Stimulated activated CD4-positive, alpha-beta T cell treated with anti-CD3 and anti-CD28 coated beads, Interleukin-15, amount 100 ng/mL, for 24 hours (primary cell): ENCODE measurements at regions not wholly inside any gene's neighbourhood (a gene's known extent, or its start where the extent isn't known, plus 50 kb on each side); places are given as distances from the start of the nearest gene placed in this dataset.
"Not testable (repeated sequence)": the region's sequence is repeated elsewhere in the genome, so short reads cannot be mapped to it uniquely, and the experiment has no call there.

ENCODE experiments used
- DNase-seq: peaks from one replicate; pipeline ENCODE4 v3.0.0-alpha.2; 2020

DNA sequence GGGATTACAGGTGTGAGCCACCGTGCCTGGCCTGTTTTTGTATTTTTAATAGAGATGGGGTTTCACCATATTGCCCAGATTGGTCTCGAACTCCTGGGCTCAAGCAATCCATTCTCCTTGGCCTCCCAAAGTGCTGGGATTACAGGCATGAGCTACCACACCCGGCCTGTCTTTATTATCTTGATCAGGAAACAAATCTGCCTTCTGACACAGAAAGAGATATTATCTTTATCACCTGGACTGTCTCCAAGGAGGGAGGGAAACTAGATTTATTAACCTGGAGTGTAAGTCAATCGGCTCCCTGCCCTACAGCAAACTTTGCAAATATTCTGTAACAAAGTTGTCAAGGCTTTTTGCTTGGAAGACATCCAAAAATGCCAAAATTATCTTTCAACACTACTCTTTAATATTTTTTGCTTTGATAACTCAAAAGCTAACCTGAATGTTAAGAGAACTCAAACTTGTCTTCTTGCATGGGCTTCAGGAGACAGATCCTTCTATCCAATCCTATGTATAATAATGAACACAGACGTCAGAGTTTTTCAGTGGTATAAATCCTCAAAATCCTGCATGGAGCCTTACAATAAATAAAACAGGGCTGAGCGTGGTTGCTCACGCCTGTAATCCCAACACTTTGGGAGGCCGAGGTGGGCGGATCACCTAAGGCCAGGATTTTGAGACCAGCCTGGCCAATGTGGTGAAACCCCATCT lies 85.0 kb upstream of the LOC128125822 start:
- DNase-seq: no peak

GRCh38 chr6:63491119-63491518 lies 81.2 kb upstream of the LOC128125822 start:
- DNase-seq: no peak

DNA sequence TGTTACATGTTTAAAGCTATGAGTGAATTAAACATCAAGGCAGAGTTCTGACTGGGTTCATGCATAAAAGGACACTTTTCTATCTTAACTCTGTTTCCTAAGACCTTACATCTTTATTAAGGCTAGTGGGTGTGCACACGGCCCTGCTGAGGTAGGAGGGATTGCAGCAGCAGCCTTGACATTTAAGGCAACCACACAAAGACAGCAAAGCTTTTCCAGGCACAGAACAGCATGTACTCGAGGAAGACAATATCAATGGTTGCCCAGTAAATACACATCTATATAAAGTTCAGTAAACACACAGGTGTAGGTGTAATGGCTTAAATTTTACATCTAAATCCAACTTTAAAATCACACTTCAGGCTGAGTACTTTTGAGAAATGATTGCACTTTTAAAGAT lies 79.8 kb upstream of the LOC128125822 start:
- no peak for DNase-seq

DNA sequence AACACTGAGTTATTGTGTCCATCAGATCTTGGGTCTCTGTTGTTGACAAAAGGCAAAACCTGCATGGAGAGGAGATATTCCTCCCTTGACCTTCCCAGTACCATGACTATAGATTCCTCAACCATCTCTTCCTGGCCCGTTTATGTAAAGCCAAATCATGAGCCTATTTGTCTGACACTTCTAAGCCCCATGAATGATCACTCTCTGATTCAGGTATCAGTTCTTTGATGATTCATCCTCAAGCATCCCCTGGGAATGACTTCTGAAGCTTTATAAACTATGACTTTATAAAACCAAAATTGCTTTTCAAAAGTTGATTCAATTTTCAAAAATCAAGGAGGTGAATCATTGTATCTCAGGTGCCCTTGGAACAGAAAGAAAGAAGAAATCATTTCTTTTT lies 78.7 kb upstream of the LOC128125822 start:
- DNase-seq: no peak

DNA sequence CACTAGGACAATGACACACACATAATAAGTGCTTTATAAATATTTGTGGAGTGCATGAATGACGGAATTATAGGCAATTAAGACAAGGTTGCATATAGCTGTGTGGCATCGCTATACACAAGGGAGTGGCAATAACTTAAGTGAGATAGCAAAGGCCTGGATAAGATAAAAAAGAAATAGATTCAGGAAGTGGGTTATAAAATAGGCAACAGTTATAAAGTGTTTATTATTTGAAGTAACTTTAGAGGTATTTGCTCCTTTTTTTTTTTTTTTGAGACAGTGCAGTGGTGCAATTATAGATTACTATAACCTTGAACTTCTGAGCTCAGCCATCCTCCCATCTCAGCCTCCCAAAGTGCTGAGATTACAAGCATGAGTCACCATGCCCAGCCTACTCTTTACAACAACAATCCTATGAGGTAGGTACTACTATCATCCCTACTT lies 75.9 kb upstream of the LOC128125822 start:
- no peak for DNase-seq

DNA sequence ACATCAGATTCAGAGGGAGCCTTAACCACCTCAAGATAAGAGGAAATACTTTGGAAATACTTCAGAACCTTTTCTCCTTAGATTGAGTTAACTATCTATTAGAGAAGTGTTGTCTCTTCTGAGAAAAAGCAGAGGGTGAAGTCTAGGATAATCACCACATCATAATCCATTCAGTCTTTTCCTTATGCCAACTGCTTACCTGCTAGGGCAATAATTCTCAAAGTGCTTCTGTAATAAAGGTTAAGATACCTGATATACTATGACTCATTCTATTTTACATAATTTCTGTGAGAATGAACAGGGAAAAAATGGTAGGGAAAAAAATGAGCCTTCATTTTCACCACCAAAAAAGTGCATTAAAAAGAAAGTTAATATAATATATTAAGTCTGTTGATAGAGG lies 70.1 kb upstream of the LOC128125822 start:
- DNase-seq: no peak

DNA sequence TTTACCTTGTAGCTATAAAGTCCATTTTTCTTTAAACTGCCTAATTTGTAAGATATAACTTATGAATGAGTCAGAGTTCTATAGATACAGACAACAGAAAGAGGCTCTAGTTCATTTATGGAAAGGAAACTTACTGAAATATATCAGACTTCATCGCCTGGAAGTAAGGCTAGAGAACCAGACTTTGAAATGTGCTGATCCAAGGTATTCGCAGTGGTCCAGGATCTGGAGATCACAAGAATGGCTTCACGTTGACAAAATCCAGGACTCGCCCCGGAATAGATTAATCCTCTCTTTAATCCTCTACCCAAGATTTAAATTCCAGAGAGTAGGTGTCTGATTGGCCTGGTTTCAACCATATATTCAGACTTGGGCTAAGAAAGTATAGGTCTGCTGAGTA lies 69.1 kb upstream of the LOC128125822 start:
- DNase-seq: no peak

- DNase-seq: no peak
These were observed 67.4 kb upstream of the LOC128125822 start for GRCh38 chr6:63504777-63505384.

- DNase-seq: no peak
These were observed 65.2 kb upstream of the LOC128125822 start for GRCh38 chr6:63507096-63507495.

- DNase-seq: no peak
These were observed 62.5 kb upstream of the LOC128125822 start for GRCh38 chr6:63509652-63510352.

GRCh38 chr6:63510353-63510686 lies 62.0 kb upstream of the LOC128125822 start:
- no peak for DNase-seq

DNA sequence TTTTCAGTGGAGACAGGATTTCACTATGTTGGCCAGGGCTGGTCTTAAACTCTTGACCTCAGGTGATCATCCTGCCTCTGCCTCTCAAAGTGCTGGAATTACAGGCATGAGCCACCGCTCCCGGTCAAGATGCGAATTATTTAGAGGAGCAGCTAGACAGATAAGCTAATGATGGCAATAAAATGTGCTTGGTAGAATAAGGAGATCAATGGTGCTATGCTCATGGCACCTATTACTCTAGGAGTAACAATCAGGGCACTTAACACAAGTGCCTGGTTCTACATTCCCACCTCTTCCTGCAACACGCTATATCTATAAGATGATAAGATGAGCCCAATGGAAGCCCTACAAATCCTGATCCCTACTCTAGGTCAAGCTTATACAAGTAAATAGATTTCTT lies 61.4 kb upstream of the LOC128125822 start:
- DNase-seq: no peak

GRCh38 chr6:63514488-63515173 lies 57.6 kb upstream of the LOC128125822 start:
- no peak for DNase-seq

- not testable (repeated sequence) for DNase-seq
These were observed 57.1 kb upstream of the LOC128125822 start for GRCh38 chr6:63515227-63515626.

- no peak for DNase-seq
These were observed 55.9 kb upstream of the LOC128125822 start for GRCh38 chr6:63516186-63516944.

- DNase-seq: no peak
These were observed 55.1 kb upstream of the LOC128125822 start for GRCh38 chr6:63517221-63517620.

DNA sequence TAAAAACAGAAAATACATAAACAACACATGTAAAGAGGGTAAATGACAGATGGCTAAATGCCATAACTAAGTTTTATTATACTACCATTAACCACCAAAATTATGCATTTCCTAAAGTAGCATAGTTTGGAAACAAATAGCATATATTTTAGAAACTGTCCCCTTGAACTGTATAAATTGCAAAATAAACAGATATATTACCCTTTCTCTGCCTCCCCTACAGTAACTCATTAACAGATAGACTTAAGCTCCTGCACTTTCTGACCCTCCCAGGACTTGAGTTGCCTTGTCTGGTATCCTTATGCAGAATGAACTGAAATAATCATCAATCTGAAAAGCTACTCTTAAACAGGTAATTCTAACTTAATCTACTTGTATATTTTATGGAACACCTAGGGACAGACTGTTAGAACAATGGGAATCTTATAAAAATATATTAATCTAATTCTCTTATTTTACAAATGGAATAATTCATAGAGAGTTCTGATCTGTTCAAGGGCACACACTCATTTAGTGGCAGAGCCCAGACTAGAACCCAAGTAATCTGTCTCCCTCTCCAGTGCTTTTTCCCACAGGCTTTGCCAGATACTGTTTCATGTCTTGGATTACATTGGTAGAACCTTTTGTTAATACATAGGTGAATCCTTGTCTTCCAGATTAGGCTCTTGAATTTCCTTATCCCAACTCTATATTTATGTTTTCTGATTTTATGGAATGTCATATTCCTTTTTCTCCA lies 50.6 kb upstream of the LOC128125822 start:
- DNase-seq: no peak
